Hippocampal formation (tissue), 2 donors: ENCODE measurements at regions not wholly inside any gene's neighbourhood (a gene's known extent, or its start where the extent isn't known, plus 50 kb on each side); places are given as distances from the start of the nearest gene placed in this dataset.

Experiments
- DNase-seq, 2 donors: peaks; one replicate each; lab custom pipeline; 2025; lab: John Stamatoyannopoulos, UW

GRCh38 chrX:142149919-142150318 lies 55.2 kb downstream of the MAGEC2 start:
- DNase-seq, result no peak

GRCh38 chrX:142134533-142134932 lies 70.6 kb downstream of the MAGEC2 start:
- DNase-seq, result no peak

GRCh38 chrX:142096253-142096652 lies 108.8 kb downstream of the MAGEC2 start:
- DNase-seq, result no peak

- no peak for DNase-seq
Measured at GRCh38 chrX:142095651-142096245, 109.3 kb downstream of the MAGEC2 start.

GRCh38 chrX:142089193-142089592 lies 115.9 kb downstream of the MAGEC2 start:
- DNase-seq, result peak in 1 of 2 donors; percentile 49

- no peak for DNase-seq
Measured at GRCh38 chrX:142084611-142085010, 120.5 kb downstream of the MAGEC2 start.

- no peak for DNase-seq
Measured at GRCh38 chrX:142076633-142077032, 128.5 kb downstream of the MAGEC2 start.

GRCh38 chrX:142068365-142068764 lies 136.7 kb downstream of the MAGEC2 start:
- DNase-seq, result no peak

- DNase-seq, result no peak
Measured at GRCh38 chrX:142060191-142060590, 144.9 kb downstream of the MAGEC2 start.

GRCh38 chrX:142054094-142054493 lies 150.4 kb downstream of the MAGEC1 start:
- no peak for DNase-seq

- DNase-seq, result no peak
Measured at GRCh38 chrX:142052238-142052637, 148.5 kb downstream of the MAGEC1 start.

- DNase-seq, result no peak
Measured at GRCh38 chrX:142043196-142043595, 139.5 kb downstream of the MAGEC1 start.

GRCh38 chrX:142040906-142041305 lies 137.2 kb downstream of the MAGEC1 start:
- no peak for DNase-seq

GRCh38 chrX:142036116-142036515 lies 132.4 kb downstream of the MAGEC1 start:
- no peak for DNase-seq

GRCh38 chrX:142005532-142005931 lies 101.8 kb downstream of the MAGEC1 start:
- DNase-seq, result no peak

- DNase-seq, result no peak
Measured at GRCh38 chrX:142002471-142002870, 98.8 kb downstream of the MAGEC1 start.

GRCh38 chrX:142001934-142002333 lies 98.2 kb downstream of the MAGEC1 start:
- no peak for DNase-seq

- DNase-seq, result no peak
Measured at GRCh38 chrX:141989815-141990214, 86.1 kb downstream of the MAGEC1 start.

- no peak for DNase-seq
Measured at GRCh38 chrX:141989134-141989533, 85.4 kb downstream of the MAGEC1 start.

- DNase-seq, result no peak
Measured at GRCh38 chrX:141982296-141982695, 78.6 kb downstream of the MAGEC1 start.

- no peak for DNase-seq
Measured at GRCh38 chrX:141975839-141976238, 72.1 kb downstream of the MAGEC1 start.

GRCh38 chrX:141969706-141970105 lies 66.0 kb downstream of the MAGEC1 start:
- DNase-seq, result peak in 1 of 2 donors; percentile 85

GRCh38 chrX:141960578-141960977 lies 56.9 kb downstream of the MAGEC1 start:
- no peak for DNase-seq
